ENCODE measurements at regions not wholly inside any gene's neighbourhood (a gene's known extent, or its start where the extent isn't known, plus 50 kb on each side); places are given as distances from the start of the nearest gene placed in this dataset.
"Not testable (repeated sequence)": the region's sequence is repeated elsewhere in the genome, so short reads cannot be mapped to it uniquely, and the experiment has no call there.

GRCh38 chr6:8164281-8164680, 61.9 kb upstream of the EEF1E1 start:
- not testable (repeated sequence) for TF ChIP-seq EP300 (IDR thresholded peaks at IDR 0.05); CTCF (IDR thresholded peaks at IDR 0.05); POLR2A (IDR thresholded peaks at IDR 0.05; ENCODE audit: low read depth); POLR2AphosphoS5 (IDR thresholded peaks at IDR 0.05)
